ENCODE measurements at regions not wholly inside any gene's neighbourhood (a gene's known extent, or its start where the extent isn't known, plus 50 kb on each side); places are given as distances from the start of the nearest gene placed in this dataset.

DNA sequence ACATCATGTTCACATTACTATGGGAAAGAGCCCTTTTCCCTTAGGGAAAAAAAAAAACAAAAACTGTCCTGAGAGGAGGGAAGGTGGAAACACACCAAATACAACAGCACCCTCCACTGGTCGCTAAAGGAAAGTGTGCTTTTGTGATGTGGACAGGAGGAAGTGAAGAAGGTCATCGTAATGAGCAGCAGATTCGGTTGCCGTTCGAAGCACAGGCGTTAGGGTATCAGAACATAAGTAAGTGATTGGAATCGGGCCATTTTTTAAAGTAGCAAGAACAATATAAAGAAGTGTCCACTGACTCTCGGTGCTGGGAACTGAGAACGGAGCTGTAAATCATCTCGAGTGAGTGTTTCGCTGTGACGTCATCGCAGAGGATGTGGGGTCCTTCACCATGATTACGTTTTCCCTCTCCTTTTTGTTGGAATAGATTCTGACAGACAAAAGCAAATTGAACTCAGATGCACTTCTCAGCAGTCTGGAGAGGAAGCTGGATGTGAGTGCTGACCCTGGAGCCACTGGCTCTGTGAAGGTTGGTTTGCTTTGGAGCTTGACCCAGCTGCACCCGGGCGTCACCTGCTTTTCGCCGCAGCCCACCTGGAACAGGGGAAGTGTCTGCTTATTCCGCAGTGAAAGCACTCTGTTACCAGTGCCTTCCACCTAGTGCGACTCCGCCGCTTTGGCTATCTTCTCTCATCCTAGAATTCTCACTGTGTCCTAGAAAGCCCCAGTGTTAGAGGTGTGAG, 203.6 kb upstream of the GMDS start:
- no peaks in the 10 kb centered on the region for H3K9me2 ChIP-seq (ENCODE audit: low read depth, low read length)
- no peaks in the 10 kb centered on the region for H4K20me1 ChIP-seq (ENCODE audit: insufficient read depth, low read length)
- no peak overlapping the region for H3K27ac ChIP-seq (ENCODE audit: low read depth, low read length, poor library complexity, severe bottlenecking)
- no peaks in the 10 kb centered on the region for H3K9me3 ChIP-seq (ENCODE audit: low read length)
- no peak overlapping the region for H2AFZ ChIP-seq (ENCODE audit: low read length)
- no peaks in the 10 kb centered on the region for H3K27me3 ChIP-seq (ENCODE audit: insufficient read depth, low read length)
- no peaks in the 10 kb centered on the region for H3F3A ChIP-seq (ENCODE audit: insufficient read depth, low read length)
- TF ChIP-seq EZH2 (IDR thresholded peaks at IDR 0.05; ENCODE audit: borderline replicate concordance, low read length), result no peak
- TF ChIP-seq, protein P1, sequence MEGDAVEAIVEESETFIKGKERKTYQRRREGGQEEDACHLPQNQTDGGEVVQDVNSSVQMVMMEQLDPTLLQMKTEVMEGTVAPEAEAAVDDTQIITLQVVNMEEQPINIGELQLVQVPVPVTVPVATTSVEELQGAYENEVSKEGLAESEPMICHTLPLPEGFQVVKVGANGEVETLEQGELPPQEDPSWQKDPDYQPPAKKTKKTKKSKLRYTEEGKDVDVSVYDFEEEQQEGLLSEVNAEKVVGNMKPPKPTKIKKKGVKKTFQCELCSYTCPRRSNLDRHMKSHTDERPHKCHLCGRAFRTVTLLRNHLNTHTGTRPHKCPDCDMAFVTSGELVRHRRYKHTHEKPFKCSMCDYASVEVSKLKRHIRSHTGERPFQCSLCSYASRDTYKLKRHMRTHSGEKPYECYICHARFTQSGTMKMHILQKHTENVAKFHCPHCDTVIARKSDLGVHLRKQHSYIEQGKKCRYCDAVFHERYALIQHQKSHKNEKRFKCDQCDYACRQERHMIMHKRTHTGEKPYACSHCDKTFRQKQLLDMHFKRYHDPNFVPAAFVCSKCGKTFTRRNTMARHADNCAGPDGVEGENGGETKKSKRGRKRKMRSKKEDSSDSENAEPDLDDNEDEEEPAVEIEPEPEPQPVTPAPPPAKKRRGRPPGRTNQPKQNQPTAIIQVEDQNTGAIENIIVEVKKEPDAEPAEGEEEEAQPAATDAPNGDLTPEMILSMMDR (IDR thresholded peaks at IDR 0.05; ENCODE audit: low read length), result peak; percentile 74
- no peak overlapping the region for H3K4me3 ChIP-seq (ENCODE audit: low read depth, low read length, poor library complexity, severe bottlenecking)
- H3K9ac ChIP-seq (ENCODE audit: low read length), result no peak overlapping the region
- H3K4me1 ChIP-seq (ENCODE audit: insufficient read depth, low read length, severe bottlenecking), result no peaks in the 10 kb centered on the region
- no peaks in the 10 kb centered on the region for H3K36me3 ChIP-seq (ENCODE audit: insufficient read depth, low read length)
- no peak overlapping the region for H3K4me2 ChIP-seq (ENCODE audit: low read length)
- no peaks in the 10 kb centered on the region for H3K79me2 ChIP-seq (ENCODE audit: insufficient read depth, low read length)

DNA sequence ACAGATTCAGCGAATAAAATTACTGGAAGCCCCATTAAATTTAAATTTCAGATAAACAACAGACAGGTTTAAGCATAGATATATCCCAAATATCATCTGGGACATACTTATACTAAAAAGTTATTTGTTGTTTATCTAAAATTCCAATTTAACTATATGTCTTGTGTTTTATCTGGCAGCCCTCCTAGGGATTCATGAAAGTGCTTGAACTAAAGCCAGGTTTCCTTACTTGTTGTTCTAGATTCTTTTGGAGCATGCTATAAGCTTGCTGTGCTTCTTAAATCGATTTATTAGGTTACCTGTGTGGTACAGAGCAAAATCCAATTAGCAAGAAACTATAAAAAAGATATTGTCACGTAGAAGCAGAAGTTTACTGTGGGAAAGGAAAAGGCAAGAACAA, 202.5 kb upstream of the GMDS start:
- Histone ChIP-seq H4K20me1 (ENCODE audit: insufficient read depth, low read length) (no peaks in the 10 kb centered on the region), H2AFZ (ENCODE audit: low read length) (no peak overlapping the region), H3K79me2 (ENCODE audit: insufficient read depth, low read length) (no peaks in the 10 kb centered on the region), H3K27ac (ENCODE audit: low read depth, low read length, poor library complexity, severe bottlenecking) (no peak overlapping the region), H3K4me1 (ENCODE audit: insufficient read depth, low read length, severe bottlenecking) (no peaks in the 10 kb centered on the region), H3K27me3 (ENCODE audit: insufficient read depth, low read length) (no peaks in the 10 kb centered on the region), H3K9ac (ENCODE audit: low read length) (no peak overlapping the region), H3K4me3 (ENCODE audit: low read depth, low read length, poor library complexity, severe bottlenecking) (no peak overlapping the region), H3F3A (ENCODE audit: insufficient read depth, low read length) (no peaks in the 10 kb centered on the region), H3K9me3 (ENCODE audit: low read length) (no peaks in the 10 kb centered on the region), H3K9me2 (ENCODE audit: low read depth, low read length) (no peaks in the 10 kb centered on the region), H3K4me2 (ENCODE audit: low read length) (no peak overlapping the region), H3K36me3 (ENCODE audit: insufficient read depth, low read length) (no peaks in the 10 kb centered on the region)
- no peak for TF ChIP-seq EZH2 (IDR thresholded peaks at IDR 0.05; ENCODE audit: borderline replicate concordance, low read length)
- TF ChIP-seq, protein P1 (IDR thresholded peaks at IDR 0.05; ENCODE audit: low read length), result no peak

- Histone ChIP-seq H3K9ac (ENCODE audit: low read length) (no peak overlapping the region), H3K4me1 (ENCODE audit: insufficient read depth, low read length, severe bottlenecking) (no peaks in the 10 kb centered on the region), H3K27me3 (ENCODE audit: insufficient read depth, low read length) (no peaks in the 10 kb centered on the region), H3K9me2 (ENCODE audit: low read depth, low read length) (no peaks in the 10 kb centered on the region), H3K4me2 (ENCODE audit: low read length) (no peak overlapping the region), H4K20me1 (ENCODE audit: insufficient read depth, low read length) (no peaks in the 10 kb centered on the region), H3K4me3 (ENCODE audit: low read depth, low read length, poor library complexity, severe bottlenecking) (no peak overlapping the region), H2AFZ (ENCODE audit: low read length) (no peak overlapping the region), H3K36me3 (ENCODE audit: insufficient read depth, low read length) (no peaks in the 10 kb centered on the region), H3K27ac (ENCODE audit: low read depth, low read length, poor library complexity, severe bottlenecking) (no peak overlapping the region), H3F3A (ENCODE audit: insufficient read depth, low read length) (no peaks in the 10 kb centered on the region), H3K9me3 (ENCODE audit: low read length) (no peaks in the 10 kb centered on the region), H3K79me2 (ENCODE audit: insufficient read depth, low read length) (no peaks in the 10 kb centered on the region)
- TF ChIP-seq, protein P1 (IDR thresholded peaks at IDR 0.05; ENCODE audit: low read length), result no peak
- no peak for TF ChIP-seq EZH2 (IDR thresholded peaks at IDR 0.05; ENCODE audit: borderline replicate concordance, low read length)
These were observed 202.0 kb upstream of the GMDS start for GRCh38 chr6:2447318-2447920.

Data from OCI-LY1 (cell line).